ENCODE measurements at regions not wholly inside any gene's neighbourhood (a gene's known extent, or its start where the extent isn't known, plus 50 kb on each side); places are given as distances from the start of the nearest gene placed in this dataset.

DNA sequence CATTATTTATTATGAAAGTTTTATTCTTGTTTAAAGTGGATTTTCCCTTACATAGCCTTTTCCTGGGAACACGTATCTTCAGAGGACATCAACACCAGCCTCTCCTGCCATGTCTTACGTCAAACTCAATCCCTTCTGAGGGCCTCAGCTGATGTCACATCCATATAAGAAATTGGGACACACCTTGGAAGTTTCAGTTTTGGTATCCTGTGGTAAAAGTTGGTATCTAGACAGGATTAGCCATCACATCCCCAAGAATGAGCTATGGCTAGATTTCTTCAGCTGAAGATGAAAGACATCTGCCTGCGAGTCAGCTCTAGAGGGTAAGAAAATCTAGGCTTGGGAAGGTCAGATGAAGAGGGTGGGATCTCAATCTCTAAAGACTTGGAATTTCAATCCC is 75.8 kb upstream of the ZNF516 start:
- no TSS peak for BruUV-seq (replicated peaks)
- ChIA-PET CTCF (no interaction called here), POLR2A (interaction anchor here (0.6 kb wide), 1 partner anchor 216 kb away, joined by 3 read pairs; no protein-coding TSS in a partner anchor)
- intact Hi-C loops (cut with micrococcal nuclease; ENCODE audit: unreplicated experiment) (no loop called here), in situ Hi-C loops (cut with HindIII; ENCODE audit: low pct_unique_long_range_greater_than_20kb, low sequenced_read_pairs) (no loop called here)
- Histone ChIP-seq H3K4me3 (ENCODE audit: low read depth in 2 of 2, low read length in 2 of 2) (no peak overlapping the region), H3K9me3 (ENCODE audit: control insufficient read depth, insufficient read depth, low read depth, low read length) (no peaks in the 10 kb centered on the region), H3K27me3 (ENCODE audit: control insufficient read depth, insufficient read depth, low read length) (no peaks in the 10 kb centered on the region), H3K36me3 (ENCODE audit: control insufficient read depth, insufficient read depth, low read length) (no peaks in the 10 kb centered on the region), H3K4me1 (ENCODE audit: control insufficient read depth, insufficient read depth, low read length) (no peaks in the 10 kb centered on the region), H3K27ac (ENCODE audit: low read length) (no peak overlapping the region)
- DNase-seq (ENCODE audit: low read depth, low spot score) (no peak), ATAC-seq (no peak)
- TF ChIP-seq POLR2AphosphoS5 (IDR thresholded peaks at IDR 0.05; ENCODE audit: low read depth, low read length) = no peak
- TF ChIP-seq TCF7L2 (IDR thresholded peaks at IDR 0.05; ENCODE audit: low read depth, low read length) = no peak
- TF ChIP-seq, protein P1, sequence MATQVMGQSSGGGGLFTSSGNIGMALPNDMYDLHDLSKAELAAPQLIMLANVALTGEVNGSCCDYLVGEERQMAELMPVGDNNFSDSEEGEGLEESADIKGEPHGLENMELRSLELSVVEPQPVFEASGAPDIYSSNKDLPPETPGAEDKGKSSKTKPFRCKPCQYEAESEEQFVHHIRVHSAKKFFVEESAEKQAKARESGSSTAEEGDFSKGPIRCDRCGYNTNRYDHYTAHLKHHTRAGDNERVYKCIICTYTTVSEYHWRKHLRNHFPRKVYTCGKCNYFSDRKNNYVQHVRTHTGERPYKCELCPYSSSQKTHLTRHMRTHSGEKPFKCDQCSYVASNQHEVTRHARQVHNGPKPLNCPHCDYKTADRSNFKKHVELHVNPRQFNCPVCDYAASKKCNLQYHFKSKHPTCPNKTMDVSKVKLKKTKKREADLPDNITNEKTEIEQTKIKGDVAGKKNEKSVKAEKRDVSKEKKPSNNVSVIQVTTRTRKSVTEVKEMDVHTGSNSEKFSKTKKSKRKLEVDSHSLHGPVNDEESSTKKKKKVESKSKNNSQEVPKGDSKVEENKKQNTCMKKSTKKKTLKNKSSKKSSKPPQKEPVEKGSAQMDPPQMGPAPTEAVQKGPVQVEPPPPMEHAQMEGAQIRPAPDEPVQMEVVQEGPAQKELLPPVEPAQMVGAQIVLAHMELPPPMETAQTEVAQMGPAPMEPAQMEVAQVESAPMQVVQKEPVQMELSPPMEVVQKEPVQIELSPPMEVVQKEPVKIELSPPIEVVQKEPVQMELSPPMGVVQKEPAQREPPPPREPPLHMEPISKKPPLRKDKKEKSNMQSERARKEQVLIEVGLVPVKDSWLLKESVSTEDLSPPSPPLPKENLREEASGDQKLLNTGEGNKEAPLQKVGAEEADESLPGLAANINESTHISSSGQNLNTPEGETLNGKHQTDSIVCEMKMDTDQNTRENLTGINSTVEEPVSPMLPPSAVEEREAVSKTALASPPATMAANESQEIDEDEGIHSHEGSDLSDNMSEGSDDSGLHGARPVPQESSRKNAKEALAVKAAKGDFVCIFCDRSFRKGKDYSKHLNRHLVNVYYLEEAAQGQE (IDR thresholded peaks at IDR 0.05; ENCODE audit: insufficient read depth in 1 of 2, low read depth in 2 of 2, low read length in 1 of 2) = no peak
- TF ChIP-seq SIN3A (IDR thresholded peaks at IDR 0.05; ENCODE audit: borderline replicate concordance, insufficient read depth, low read depth, low read length) = no peak
- TF ChIP-seq, protein P2, sequence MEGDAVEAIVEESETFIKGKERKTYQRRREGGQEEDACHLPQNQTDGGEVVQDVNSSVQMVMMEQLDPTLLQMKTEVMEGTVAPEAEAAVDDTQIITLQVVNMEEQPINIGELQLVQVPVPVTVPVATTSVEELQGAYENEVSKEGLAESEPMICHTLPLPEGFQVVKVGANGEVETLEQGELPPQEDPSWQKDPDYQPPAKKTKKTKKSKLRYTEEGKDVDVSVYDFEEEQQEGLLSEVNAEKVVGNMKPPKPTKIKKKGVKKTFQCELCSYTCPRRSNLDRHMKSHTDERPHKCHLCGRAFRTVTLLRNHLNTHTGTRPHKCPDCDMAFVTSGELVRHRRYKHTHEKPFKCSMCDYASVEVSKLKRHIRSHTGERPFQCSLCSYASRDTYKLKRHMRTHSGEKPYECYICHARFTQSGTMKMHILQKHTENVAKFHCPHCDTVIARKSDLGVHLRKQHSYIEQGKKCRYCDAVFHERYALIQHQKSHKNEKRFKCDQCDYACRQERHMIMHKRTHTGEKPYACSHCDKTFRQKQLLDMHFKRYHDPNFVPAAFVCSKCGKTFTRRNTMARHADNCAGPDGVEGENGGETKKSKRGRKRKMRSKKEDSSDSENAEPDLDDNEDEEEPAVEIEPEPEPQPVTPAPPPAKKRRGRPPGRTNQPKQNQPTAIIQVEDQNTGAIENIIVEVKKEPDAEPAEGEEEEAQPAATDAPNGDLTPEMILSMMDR (IDR thresholded peaks at IDR 0.05) = no peak

DNA sequence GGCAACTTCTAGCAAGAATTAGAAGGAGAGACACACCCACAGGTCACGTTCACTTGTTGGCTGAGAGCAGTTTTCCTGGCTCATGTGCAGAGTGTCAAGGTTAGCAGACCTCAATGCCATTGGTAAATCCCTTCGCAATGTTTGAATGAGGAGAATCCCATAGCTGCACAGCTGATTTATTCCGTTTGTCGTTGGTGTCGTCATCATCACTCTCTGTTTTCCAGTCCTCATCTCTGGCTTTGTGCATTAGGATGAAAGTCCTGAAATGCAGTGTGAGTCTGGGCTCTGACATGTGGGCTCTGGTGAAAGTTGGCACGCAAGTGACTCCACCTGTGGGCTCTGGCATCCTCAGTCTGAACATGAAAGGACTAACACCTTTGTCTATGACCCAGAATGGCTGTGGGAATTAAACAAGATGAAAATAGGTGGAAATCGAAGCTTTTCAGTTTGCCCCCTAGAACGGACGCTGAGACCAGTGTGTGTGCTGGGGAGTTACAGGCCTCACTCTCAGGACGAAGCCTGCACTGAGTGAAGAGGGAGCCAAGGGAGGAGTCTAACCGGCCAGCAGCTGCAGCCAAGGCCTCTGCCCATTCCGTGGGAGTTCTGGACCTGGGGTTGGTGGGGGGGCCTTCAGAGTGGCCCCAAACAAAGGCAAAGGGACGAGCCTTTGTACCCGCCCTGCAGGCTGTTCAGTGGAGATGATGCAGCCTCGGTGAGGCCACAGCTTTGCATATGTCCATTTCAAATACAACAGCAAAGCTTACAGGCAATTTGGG is 74.8 kb upstream of the ZNF516 start:
- intact Hi-C loops (cut with micrococcal nuclease; ENCODE audit: unreplicated experiment) (no loop called here), in situ Hi-C loops (cut with HindIII; ENCODE audit: low pct_unique_long_range_greater_than_20kb, low sequenced_read_pairs) (no loop called here)
- H3K4me1 ChIP-seq (ENCODE audit: control insufficient read depth, insufficient read depth, low read length) = no peaks in the 10 kb centered on the region
- no TSS peak for BruUV-seq (replicated peaks)
- H3K9me3 ChIP-seq (ENCODE audit: control insufficient read depth, insufficient read depth, low read depth, low read length) = no peaks in the 10 kb centered on the region
- H3K36me3 ChIP-seq (ENCODE audit: control insufficient read depth, insufficient read depth, low read length) = no peaks in the 10 kb centered on the region
- POLR2A ChIA-PET = interaction anchor here (0.6 kb wide), 1 partner anchor 17 kb away, joined by 5 read pairs; no protein-coding TSS in a partner anchor
- TF ChIP-seq, protein P2 (IDR thresholded peaks at IDR 0.05) = no peak
- TF ChIP-seq TCF7L2 (IDR thresholded peaks at IDR 0.05; ENCODE audit: low read depth, low read length) (no peak), SIN3A (IDR thresholded peaks at IDR 0.05; ENCODE audit: borderline replicate concordance, insufficient read depth, low read depth, low read length) (no peak), POLR2AphosphoS5 (IDR thresholded peaks at IDR 0.05; ENCODE audit: low read depth, low read length) (no peak)
- TF ChIP-seq, protein P1 (IDR thresholded peaks at IDR 0.05; ENCODE audit: insufficient read depth in 1 of 2, low read depth in 2 of 2, low read length in 1 of 2) = no peak
- no peaks in the 10 kb centered on the region for H3K27me3 ChIP-seq (ENCODE audit: control insufficient read depth, insufficient read depth, low read length)
- DNase-seq (ENCODE audit: low read depth, low spot score) (no peak), ATAC-seq (no peak)
- H3K4me3 ChIP-seq (ENCODE audit: low read depth in 2 of 2, low read length in 2 of 2) = no peak overlapping the region
- H3K27ac ChIP-seq (ENCODE audit: low read length) = no peak overlapping the region
- CTCF ChIA-PET = no interaction called here
